Right kidney (tissue), 1 donor: ENCODE measurements at regions not wholly inside any gene's neighbourhood (a gene's known extent, or its start where the extent isn't known, plus 50 kb on each side); places are given as distances from the start of the nearest gene placed in this dataset.

Source experiments
- DNase-seq: peaks from one replicate; pipeline ENCODE4 v3.0.0-alpha.2; 2016

DNA sequence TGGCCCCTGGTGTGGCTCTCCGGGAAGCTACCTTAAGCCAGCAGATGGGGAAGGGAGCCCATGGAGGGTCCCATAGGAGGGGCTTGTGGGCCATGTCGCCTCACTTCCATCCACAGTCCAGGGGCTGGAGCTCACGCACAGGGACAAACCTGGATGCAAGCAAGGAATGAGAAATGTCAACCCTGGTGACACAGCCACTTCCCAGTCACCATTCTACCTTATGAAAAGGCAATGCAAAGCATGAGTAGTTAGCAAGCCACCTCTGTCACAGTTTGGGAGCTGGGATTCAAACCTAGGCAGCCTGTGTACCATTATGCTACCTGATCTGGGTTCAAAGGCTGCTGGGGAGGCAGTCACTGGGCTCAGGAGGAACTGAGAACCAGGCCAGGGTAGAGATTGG is 170.0 kb upstream of the KLHL29 start:
- no peak for DNase-seq

DNA sequence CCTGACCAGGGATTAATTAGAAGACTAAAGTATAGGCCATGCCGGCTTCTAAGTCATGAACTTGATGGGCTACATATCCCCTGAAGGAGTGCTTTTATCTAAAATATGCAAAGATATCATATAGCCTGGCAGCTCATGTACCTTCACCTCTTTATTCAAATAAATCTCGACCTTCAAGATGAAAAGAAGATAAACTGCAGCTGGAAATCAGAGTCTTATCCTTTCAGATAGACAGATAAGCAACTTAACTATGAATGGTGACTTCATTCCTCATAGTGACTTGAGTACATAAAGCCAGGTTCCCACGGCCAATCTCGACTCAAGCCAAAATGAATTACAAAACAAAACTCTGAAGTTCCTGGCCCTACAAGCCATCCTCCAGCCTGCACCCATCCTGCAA is 165.3 kb upstream of the KLHL29 start:
- no peak for DNase-seq

DNA sequence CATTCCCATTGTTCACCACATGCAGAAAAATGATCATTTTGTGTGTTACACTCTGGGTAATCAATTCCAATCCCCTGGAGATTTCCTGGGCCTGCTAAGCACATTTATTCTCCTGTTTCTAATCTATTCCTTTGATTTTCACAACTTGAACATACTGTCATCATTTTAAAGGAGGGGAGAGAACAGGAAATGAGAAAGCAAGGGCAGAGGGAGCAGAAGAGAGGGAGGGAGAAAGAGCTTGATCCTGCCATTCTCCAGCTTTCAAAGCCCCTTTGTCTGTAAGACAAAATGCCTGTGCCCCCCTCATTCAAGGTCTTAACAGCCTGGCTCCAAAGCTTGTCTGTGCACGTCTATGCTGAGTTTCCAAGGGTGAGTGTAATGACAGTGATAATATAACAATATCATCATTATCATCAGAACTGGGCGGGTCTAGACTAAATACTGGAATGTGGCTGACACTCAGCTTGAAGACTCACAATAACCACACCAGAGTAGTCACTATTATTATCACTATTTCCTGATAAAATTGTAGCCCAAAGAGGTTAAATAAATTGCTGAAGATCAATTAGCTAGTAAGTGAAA is 164.4 kb upstream of the KLHL29 start:
- no peak for DNase-seq

DNA sequence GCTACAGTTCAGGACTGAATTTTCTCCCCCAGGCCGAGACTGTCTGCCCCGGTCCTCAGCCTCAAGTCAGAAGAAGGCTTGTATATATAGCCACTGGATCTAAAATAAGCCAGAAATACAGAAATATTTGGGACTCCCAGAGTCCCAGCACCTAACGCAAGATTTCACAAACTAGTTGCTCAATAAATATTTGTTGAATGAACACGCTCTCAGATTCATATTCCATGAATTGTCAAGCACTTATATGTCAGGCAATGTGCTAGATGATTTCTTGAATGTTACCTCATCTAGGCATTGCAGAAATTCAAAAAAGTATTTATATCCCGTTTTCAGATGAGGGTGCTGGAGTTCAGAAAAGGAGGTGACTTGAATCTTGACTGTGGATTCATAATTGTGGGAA is 163.7 kb upstream of the KLHL29 start:
- DNase-seq, result no peak

DNA sequence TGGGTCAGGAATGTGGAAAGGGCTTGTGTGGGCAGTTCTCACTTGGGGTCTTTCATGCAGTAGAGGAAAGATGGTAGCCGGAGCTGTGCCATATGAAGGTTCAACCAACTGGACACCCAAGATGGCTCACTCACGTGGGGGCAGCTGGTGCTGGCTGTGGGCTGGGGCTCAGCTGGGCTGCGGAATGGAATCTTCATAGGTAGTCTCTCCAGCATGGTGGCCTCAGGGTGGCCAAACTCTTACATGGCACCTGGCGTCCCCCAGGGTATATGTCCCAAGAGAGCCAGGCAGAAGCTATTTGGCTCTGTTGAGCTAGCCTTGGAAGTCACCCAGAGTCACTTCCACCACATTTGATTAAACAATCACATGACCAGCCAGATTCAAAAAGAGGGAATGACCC is 163.1 kb upstream of the KLHL29 start:
- no peak for DNase-seq

DNA sequence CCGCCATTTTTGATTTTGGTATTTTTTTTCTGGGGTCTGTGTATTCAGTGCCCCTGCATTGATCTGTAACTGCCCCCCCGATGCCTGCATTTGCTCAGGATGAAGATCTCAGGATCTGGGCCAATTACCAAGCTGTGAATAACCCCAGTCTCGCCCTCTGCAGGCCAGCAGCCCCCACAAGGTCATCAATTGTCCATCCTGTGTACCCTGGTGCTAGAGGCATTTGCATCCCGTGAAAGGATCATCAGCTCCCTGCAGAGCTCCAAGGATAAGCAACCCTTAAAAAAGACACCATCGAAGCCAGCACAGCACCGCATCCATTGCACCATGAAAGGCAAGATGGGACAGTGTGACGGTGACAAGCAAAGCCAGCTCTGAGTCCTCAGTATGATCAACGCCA is 154.1 kb upstream of the KLHL29 start:
- DNase-seq, result no peak

DNA sequence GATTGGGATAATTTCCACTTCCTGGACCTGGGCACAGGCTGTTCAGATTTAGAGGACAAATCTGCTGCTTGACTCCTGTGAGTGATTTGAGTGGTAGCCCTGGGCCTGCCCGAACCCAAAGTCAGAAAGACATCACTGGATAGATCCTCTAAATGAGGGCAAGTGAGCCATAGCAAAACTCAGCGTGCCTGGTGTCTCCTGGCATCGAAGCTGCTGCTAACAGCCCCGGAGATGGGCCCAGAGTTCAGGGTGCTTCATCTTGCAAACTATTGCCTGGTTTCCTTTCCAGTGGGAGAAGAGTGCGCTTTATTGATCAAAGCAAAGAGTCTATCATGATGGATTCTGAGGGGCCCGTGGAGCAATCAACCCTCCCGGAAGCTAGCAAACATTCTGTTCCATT is 153.1 kb upstream of the KLHL29 start:
- no peak for DNase-seq

DNA sequence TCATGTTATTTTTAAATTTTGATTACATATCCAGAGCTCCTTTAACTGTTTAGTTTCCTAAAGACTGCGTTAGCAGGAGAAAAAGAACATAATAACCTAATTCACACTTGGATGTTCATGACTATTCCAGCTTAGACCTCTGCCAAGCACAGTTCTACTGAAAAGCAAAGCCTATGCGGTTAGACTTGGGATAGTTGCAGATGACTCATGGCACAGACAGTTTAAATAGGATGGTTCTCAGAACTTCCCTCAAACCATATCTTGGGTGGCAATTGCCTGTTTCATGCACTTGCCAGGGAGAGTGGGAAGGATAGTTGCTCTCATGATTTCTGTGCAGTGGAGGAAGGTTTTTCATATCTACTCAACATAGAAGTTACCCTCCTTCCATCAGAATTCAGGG is 149.7 kb upstream of the KLHL29 start:
- no peak for DNase-seq

DNA sequence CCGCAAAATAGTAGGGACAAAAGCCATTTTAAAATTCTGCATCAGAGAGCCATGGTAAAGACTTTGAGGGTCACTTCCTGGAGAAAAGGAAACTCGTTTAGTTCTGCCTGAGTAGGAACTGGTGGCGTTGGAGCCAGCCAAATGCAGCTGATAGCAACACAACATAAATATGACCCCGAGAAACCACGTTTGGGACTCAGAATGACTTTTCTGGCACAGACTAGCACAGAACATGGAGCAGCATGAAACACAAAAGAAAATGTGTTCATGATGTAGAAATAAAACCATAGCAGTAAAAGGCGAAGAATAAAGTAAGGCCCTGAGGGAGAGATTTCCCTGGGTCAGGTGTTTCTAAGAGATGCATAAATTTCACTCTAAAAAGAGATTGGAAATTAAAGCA is 149.2 kb upstream of the KLHL29 start:
- no peak for DNase-seq

DNA sequence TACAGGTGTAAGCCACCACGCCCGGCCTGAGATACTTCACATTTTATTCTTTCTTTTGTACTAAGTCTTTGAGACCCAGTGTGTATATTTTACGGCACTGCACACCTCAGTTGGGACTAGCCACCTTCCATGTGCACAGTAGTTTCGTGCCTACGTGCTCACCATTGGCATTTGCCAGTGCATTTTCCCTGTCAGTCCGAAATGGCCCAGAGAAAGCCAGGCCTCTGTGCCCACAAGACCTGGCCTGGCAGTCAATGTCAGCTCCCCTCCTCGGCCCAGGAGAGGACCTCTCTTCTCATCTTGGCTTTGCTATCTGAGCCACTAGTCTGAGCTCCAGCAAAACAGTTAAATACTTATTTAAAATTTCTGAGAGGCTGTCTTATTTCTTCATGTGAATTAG is 147.8 kb upstream of the KLHL29 start:
- DNase-seq, result no peak

DNA sequence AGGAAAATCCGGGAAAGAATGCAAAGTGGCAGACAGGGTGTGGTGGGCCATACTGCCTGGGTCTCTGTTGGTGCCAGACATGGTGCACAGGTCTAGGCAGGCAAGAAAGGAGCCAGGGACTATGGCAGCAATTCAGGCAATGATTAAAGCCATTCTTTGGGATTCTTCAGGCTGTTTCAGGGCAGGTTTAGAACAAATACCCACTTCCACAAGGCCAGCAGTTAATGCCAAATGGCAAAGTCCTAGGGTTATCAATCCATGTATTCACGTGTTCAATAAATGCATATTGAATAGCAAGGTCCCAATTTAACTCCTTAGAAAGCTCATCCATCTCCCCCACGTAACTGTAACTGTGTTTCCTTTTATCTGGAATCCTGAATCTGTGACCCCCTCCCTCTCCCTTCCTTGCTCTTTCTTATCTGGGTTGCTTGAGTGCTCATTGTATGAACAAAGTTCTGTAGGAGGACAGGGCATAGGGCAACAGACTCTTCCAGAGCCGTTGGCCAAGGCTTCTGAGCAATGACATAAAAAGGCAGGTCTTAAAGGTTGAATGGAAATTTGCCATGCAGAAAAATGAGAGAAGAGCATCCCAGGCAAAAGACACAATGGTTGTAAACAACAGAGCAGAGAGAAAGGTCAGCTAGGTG is 146.8 kb upstream of the KLHL29 start:
- DNase-seq, result no peak

DNA sequence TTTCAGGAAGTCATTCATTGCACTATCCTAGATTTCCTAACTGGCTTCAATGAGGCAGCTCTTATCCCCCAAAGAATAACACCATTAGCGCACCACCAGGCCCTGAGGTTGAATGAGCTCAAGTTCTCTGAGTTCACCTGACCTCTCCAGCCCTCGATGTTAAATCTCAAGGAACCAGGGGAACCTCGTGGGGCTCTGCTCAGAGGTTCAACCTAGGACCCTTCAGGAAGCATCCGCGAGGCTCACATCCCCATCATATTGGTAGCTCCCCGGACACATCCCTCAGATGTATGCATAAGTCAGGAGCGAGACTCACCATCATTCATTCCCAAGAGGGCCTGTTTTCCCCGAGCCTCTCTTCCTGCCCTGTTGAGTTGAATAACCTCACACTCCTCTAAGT is 145.6 kb upstream of the KLHL29 start:
- no peak for DNase-seq

DNA sequence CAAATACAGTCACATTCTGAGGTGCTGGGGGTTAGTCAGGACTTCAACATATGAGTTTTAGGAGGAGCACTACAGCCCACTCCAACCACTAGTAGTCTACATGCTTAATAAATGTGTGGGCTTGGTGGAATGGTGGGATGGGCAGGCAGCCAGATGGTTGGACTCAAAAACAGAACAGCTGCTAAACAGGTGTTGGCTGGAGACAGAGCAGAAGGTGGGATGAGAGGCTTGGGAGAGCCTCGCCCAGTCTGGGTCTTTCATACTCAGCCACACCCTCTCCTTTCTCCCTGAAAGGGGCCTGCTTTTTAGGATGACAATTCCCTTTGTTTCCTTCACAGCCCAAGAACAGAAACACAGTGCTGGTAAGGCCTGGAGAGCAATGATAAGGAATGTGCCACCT is 143.9 kb upstream of the KLHL29 start:
- no peak for DNase-seq

DNA sequence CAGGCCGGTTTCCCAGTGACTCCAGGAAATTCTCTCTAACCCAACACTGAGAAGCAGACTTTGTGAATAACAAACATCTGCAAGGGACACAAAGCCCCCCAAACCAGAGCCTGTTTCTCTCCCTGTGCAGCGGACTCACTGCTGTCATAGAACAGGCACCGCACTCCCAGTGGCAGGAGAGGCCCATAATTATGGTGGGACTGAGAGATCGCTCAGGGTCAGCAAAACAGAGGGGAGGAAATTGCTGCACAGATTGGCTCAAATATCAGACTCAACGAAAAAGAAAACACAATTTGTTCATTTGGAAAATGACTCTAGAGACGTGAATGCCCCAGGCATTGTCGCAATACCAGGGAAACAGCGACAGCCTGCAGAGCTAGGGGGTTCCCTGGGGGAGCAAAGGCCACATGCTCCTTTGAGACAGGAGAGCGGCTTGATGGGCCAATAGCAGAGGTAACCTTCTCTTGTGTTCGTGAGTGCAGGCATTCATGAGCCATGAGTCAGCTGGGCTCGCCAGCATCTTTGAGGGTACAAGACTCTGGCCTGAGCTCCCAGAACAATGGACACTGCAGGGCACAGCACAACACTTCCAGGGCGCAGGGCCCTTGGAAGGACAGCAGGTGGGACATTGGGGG is 143.3 kb upstream of the KLHL29 start:
- DNase-seq, result no peak

DNA sequence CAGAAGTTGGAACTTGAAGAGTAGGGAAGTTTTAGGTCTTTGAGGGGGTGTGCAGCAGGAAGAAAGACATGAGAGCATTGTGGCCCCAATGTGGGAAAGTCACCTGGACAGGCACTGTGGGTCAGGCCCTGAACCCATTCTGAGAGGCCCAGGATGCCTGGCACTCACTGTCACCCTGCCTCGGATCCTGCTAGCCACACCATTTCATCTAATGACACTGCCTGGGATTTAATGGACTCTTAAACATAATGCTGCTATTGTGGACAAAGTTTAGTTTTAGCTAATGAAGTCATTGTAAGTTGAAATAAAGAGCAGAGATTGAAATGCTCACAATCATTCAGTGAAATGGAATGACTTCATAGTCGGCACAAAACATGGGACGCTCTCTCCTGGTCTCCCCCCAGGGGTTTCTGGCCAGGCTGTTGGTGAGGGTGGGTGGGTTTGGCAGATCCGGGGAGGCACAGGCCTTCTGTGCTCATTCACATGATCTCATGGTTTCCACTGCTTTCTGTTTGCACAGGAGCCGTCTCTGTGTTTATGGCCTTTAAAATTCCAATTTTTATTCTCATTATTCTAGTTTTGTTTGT is 141.8 kb upstream of the KLHL29 start:
- DNase-seq, result no peak

DNA sequence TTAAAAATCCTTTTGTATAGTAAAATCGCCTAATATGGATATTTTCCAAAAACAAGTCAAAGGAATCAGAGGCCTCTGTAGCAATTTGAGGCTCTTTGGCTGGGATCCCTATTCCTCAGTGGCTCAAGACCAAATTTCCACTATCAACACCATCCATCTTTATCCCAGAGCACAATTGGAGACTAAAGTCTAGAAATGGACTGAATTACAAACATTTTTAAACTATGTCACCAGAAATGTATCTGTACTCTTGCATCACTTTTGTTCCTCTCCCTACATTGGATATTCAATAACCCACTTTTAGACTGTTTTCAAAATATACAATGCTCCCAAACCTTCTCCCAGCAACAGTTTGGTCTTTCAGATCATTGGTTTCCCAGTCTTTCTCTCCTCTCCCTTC is 140.4 kb upstream of the KLHL29 start:
- no peak for DNase-seq

DNA sequence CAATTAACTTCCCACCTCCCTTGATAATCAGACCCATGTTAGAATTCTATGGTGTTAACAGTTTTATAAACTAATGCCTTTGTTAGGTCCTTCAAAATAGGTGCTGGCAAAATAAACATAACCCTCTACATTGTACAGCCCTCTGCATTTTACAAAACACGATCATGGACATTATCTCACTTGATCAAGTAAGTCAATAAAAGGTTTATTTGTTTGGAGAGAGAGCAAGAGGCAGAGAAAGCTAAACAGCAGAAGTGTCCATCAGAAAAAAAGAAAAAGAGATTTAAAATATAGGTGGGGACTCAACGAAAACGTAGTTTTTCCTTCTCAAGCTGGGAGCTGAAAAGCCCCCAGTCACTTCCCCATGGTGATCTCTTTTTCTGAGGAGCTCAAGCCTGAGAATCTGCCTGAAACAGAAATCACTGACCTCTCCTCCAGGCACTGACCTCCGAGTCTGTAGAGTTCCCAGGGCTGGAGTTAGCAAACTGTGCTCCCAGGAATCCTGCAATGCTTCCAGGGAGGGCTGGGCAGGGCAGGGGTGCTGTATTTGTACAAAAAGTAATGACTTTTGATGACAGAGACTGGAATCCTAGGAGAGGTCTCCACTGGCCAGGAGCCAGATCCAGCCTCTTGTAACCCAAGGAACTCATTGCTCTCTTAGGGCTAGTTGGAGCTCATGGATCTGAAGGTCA is 137.8 kb upstream of the KLHL29 start:
- no peak for DNase-seq

DNA sequence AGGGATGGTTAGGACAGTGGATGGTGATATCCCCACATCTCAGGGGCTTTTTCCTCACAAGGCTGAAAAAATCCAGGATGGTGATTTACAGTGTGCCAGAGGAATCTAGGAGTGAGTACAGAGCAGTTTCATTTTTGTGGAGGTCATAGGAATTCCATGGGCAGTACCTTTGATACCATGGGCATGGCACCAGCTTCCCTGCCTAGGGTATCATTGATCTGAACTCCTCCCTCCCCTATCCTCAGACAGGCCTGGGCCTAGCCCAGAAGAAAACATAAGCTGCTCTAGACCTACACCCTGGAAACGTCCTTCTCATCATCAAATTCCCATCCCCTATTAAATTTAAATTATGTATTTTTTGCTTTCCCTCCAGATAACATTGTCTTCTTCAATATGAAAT is 136.3 kb upstream of the KLHL29 start:
- no peak for DNase-seq

DNA sequence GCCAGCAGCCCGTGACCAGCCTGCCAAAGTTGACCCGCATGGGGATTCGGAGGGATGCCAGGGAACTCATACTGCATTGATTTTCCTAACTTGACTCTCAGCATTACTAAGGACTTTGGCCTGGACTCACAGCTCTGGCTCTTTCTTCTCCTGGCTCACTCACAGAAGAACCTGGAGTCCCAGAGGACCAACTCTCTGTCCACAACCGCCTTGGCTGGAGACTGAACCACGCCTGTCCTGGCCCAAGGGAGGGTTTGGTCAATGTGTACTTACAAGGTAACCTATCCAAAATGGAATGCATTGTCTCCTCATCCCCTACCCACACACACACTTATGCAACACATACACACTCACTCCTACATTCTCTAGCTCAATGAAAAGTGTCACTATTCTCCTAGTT is 135.6 kb upstream of the KLHL29 start:
- no peak for DNase-seq

DNA sequence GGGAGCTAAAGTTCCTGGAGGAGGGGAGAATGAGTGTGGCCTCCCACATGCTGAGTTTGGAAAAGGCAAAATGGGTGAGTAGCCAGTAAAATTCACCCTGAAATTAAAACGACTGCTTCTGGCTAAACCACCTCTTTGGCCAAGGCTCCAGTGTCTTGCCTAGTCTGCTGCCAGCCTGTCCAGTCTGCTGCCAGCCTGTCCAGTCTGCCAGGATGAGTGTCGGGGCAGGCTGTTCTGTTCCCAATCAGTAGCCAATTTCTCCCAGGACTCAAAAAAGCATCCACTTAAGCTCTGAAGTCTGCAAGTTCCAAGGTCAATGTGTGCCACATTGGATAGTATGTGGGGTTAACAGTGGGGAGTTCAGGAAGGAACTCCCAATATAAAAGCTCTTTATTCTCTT is 134.6 kb upstream of the KLHL29 start:
- no peak for DNase-seq

DNA sequence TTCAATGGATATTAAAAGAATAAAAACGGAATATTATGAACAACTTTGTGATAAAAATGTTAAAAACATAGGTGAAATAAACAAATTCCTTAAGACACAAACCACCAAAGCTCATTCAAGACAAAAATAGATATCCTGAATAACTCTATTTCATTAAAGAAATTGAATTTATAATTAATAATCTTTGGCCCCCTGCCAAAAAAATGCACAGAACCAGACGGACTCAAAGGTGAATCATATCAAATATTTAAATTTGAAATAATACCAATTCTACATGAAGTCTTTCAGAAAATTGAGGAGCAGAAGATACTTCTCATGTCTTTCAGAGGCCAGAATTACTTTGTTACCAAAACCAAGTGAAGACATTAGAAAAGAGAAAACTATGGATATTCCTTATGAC is 128.3 kb upstream of the KLHL29 start:
- DNase-seq, result no peak

DNA sequence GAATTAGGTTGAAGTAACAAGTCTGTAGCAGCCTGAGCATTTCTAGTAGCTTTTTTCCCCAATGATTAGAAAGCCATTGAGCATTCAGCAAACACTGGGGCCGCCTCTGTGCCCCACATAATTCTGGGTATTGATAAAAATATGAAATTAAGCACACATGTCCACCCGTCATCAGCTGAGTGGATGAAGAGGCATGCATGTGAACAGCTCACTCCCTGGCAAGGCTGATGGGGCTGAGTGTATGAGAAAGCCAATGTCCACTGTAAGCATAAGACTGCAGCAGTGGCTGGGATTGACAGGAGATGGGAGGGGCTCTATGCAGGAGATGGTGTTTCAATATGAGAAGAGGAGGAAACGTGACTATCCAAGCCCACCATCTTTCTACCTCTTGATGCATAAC is 124.4 kb upstream of the KLHL29 start:
- no peak for DNase-seq

DNA sequence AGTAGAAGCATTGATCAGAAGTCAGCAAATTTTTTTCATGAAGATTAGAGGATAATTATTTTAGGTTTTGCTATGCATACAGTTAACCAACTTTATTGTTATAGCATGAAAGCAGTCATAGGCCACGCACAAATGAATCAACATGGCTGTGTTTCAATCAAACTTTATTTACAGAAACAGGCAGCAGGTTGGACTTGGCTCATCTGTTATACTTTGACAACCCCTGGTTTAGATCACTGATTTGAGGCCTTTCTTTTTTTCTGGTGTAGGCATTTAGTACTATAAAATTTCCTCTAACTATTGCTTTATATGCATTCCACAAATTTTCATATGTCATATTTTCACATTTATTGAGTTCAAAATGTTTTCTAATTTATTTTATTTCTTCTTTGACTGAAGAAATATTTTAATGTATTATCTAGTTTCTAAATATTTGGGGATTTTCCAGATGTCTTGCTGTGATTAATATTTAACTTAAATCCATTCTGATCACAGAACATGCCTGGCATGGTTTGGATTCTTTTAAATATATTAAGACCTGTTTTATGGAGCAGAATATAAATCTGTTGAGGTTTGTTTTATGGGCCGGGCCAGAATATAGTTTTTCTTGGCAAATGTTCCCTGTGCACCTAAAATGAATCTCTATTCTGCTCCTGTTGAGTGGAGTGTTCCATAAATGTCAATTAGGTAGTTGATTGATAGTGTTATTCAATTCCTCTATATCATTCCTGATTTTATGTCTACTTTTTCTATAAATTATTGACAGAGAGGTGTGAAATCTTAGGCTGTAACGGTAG is 116.3 kb upstream of the KLHL29 start:
- no peak for DNase-seq
